Ureter (tissue), 1 donor: ENCODE measurements at regions not wholly inside any gene's neighbourhood (a gene's known extent, or its start where the extent isn't known, plus 50 kb on each side); places are given as distances from the start of the nearest gene placed in this dataset.
"Not testable (repeated sequence)": the region's sequence is repeated elsewhere in the genome, so short reads cannot be mapped to it uniquely, and the experiment has no call there.

Experiments used
- DNase-seq: peaks from one replicate; pipeline ENCODE4 v3.0.0-alpha.2; 2020; ENCODE audit warnings: low spot score
- donor health status: DM: yes; HTN: yes; CAD: no.

DNA sequence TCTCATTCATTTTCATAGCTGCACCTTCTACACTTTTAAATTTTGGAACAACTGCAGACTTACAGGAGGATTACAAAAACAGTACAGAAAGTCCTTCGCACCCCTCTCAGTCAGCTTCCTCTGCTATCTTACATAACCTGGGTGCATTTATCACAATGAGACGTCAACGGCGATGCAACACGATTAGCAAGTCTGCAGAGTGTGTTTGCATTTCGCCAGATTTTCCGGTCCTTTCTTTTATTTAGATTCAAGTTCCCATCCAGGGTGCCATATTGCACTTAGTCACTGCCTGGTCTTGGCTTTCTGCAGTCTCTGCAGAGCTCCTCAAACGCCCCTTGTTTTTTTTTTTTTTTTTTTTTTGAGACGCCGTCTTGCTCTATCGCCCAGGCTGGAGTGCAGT lies 85.9 kb downstream of the ASMT start:
- DNase-seq, result no peak

DNA sequence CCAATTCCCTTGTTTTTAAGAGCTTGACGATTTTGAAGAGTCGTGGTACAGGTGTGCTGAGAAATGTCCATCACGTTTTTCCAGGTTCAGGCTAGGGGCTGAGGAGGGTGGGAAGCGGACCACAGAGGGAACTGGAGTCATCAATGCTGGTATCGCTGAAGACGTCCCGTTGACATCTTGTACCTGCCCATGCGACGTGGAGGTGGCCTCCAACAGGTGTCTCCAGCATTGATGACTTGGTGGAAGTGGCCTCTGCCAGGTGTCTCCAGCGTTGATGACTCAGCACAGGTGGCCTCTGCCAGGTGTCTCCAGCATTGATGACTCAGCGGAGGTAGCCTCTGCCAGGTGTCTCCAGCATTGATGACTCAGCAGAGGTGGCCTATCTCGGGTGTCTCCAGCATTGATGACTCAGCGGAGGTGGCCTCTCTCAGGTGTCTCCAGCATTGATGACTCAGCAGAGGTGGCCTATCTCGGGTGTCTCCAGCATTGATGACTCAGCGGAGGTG lies 86.6 kb downstream of the ASMT start:
- DNase-seq, result not testable (repeated sequence)

DNA sequence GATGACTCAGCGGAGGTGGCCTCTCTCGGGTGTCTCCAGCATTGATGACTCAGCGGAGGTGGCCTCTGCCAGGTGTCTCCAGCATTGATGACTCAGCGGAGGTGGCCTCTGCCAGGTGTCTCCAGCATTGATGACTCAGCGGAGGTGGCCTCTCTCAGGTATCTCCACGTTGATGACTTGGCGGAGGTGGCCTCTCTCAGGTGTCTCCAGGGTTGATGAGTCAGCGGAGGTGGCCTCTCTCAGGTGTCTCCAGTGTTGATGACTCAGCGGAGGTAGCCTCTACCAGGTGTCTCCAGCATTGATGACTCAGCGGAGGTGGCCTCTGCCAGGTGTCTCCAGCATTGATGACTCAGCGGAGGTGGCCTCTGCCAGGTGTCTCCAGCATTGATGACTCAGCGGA lies 87.3 kb downstream of the ASMT start:
- DNase-seq, result not testable (repeated sequence)

DNA sequence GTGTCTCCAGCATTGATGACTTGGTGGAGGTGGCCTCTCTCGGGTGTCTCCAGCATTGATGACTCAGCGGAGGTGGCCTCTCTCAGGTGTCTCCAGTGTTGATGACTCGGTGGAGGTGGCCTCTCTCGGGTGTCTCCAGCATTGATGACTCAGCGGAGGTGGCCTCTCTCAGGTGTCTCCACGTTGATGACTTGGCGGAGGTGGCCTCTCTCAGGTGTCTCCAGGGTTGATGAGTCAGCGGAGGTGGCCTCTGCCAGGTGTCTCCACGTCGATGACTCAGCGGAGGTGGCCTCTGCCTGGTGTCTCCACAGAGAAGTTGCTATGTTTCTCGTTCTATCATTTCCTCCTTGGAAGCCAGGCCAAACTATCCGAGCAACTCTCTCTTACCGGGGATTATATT lies 87.7 kb downstream of the ASMT start:
- DNase-seq, result not testable (repeated sequence)

DNA sequence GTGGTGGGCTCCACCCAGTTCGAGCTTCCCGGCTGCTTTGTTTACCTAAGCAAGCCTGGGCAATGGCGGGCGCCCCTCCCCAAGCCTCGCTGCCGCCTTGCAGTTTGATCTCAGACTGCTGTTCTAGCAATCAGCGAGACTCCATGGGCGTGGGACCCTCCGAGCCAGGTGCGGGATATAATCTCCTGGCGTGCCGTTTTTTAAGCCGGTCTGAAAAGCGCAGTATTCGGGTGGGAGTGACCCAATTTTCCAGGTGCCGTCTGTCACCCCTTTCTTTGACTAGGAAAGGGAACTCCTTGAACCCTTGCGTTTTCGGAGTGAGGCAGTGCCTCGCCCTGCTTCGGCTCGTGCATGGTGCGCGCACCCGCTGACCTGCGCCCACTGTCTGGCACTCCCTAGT lies 94.4 kb downstream of the ASMT start:
- not testable (repeated sequence) for DNase-seq

DNA sequence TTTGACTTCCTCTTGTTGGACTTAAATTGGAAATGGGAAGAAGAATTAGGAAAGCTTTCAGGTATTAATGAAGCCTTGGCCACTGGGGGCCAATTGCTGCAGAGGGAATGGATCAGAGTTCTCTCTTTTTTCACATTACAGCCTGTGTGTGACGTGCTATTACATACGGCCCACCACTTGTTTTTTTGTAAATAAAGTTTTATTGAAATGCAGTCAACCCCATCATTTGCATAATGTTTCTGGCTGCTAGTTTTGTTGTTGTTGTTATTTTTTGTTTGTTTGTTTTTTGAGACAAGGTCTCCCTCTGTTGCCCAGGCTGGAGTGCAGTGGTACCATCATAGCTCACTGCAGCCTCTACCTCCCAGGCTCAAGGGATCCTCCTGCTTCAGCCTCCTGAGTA lies 98.4 kb downstream of the ASMT start:
- no peak for DNase-seq

DNA sequence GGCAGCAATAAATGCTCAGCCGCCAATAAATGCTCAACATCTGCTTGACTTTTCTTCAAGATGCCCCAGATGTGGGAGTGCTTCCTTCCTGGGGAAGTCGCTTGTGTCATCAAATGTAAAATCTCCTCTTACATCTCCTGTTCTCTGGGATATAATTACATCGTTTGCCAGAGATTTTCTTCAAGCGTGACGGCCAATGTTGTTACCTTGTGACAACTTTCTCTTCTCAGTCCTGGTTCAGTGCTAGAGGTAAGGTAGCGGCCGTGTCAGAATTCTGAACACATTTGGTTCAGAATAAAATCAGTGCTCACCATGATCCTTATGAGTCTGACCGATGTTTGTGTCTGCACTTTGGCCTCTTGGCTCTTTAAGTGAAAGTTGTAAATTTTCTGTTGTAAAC lies 102.5 kb downstream of the ASMT start:
- DNase-seq, result no peak

DNA sequence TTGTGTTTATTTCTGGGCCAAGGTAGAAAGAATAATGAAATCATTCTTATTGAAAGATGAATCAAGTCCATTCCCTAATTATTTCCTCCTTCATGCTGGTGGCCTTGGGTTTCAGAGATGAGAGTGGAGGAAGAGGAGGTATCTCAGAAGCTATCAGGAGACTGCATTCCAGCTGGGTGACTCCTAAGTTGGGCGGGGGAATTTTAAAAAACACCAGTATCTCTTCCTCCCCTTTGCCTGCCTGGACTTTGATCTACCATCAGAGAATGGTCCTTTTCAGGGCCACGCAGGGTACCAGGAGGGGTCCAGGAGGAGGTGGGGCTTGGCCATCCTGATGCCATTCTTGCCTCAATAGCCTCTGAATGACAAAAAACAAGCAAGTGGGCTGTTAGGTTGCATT lies 104.4 kb downstream of the ASMT start:
- DNase-seq, result no peak

DNA sequence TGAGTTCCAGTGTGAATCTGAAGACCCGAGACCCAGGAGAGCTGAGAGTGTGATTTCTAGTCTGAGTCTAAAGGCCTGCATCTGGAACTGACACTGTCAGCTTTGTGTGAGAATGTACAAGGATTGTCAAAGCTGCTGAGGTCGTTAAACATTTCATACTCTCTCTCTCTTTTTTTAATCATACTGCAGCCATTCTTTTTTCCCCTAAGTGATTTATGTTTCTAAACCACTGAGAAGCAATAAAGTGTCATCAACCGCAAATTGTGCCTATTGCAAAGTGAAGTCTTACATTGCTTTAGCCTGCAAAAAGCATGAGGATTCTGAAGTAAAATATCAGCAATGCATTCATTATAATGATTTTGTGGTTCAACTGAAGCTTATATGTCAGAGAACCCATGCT lies 106.0 kb downstream of the ASMT start:
- no peak for DNase-seq

DNA sequence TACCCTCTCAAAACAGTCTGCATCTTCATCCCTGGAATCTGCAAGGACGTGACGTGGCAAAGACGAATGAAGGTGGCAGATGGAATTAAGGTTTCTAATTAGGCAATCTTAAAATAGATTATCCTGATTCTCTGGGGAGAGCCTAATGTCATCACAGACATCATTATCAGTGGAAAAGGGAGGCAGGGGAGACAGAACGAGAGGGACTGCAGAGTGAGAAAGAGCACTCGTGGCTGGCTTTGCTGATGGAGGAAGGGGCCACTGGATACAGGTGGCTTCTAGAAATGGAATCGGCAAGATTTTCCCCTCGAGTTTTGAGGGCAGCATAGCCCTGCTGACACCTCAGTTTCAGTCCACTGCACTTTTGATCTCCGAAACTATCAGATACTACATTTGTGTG lies 110.6 kb downstream of the ASMT start:
- DNase-seq, result no peak

DNA sequence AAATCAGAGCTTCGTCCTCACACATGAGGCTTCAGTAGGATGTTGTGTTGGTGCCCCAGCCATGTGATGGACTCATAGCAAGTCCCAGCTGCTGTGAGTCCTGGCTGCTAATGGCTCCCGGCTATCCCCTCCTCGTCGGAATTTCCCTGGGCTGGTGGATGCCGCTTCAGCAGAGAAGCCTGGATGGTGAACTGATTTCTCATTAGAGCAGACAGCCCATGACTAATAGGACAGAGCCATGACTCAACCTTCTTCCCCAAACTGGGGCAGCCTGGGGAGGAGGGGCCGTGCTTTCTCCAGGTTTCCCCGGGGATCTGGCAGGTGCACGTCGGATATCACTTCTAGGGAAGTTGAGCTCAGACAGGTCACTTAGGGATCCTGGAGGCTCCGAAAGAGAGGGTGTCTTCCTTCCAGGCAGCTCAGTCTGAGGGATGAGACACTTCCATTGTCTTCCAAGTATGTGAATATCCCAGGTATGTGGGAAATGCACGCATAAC lies 112.7 kb downstream of the ASMT start:
- DNase-seq, result no peak

DNA sequence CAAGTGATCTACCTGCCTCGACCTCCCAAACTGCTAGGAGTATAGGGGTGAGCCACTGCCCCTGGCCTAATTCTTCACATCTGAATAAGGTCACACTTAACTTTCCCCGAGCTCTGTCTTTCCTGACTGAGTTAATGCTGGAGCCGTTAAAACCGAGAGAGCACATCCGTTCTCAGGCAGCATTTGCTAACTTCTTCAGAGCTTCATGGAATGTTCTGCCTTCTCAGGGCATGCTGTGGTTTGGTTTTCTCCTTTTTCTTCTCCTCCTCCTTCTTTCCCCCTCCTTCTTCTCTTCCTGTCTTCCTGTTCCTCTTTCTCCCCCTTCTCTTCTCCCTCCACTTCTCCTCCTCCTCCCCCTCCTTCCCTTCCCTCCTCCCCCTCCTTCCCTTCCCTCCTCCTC lies 119.9 kb downstream of the ASMT start:
- no peak for DNase-seq

DNA sequence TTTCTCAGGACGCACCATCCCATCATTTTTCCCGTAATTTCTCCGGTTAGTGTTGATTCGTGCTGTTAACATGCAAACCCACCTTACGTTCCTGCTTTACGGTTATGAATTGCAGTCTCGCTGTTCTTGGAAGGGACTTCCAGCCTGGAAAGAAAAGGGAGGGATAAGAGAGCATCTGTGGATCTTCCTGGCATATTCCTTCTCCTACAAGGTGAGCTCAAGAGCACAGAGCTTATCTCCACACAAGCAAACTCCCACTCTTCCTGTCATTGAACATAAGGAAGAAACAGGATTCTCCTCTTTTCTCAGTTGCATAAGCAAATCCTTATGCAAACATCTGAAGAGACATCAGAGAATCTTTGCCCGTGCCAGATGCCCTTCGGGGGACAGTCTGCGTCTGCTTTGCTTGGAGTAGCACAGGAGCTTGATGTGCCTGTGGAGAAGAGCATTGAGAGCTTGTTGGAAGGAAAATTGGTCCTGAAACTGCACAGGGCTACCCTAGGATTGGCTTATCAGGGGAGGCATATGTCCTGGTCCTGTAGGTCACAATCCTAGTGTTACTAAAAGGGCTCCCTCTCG lies 127.0 kb downstream of the ASMT start:
- no peak for DNase-seq

DNA sequence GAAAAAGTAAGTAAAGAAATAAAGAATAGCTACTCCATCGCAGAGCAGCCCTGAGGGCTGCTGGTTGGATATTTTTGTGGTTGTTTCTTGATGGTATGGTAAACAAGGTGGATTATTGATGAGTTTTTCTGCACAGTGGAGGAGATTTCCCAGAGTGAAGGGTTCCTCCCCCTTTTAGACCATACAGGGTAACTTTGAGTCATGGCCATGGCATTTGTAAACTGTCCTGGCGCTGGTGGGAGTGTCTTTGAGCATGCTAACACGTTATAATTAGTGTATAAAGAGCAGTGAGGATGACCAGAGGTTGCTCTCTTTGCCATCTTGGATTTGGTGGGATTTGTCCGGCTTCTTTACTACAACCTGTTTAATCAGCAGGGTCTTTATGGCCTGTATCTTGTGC lies 128.2 kb downstream of the ASMT start:
- no peak for DNase-seq

DNA sequence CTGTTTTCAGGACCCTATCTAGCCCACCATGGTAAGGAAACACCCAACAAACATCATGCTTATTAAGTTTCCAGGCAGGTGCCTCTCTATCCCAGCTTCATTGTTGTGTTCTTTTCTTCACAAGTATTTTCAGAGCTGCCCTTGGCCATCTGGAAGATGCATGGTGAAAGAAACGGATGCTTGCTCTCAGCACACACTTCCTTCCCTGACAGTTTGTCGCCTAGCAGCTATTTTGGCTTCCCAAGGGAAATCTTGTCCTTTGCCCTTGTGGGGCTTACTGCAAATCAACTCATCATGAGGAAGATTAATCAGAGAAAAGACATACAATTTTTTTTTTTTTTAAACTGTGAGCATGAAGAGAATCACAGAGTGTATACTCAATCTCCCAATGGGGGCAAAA lies 128.8 kb downstream of the ASMT start:
- DNase-seq, result no peak

DNA sequence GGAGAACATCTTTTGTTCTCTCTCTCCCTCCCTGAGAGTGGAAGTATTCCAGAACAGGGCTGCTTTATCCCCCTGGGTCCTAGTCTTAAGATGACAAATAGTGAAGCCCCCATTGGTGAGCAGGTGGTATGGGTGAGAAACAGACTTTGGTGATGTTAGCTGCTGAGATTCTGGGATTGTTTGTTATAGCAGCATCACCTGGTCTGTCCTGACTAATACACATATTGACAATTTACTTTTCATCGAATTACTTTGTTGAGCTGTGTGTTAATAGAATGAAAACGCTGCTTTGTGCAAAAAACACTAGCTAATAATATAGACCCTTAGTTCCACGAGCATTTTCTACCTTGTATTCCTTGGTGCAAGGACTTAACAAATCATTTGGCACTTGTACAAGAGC lies 133.5 kb downstream of the ASMT start:
- no peak for DNase-seq

DNA sequence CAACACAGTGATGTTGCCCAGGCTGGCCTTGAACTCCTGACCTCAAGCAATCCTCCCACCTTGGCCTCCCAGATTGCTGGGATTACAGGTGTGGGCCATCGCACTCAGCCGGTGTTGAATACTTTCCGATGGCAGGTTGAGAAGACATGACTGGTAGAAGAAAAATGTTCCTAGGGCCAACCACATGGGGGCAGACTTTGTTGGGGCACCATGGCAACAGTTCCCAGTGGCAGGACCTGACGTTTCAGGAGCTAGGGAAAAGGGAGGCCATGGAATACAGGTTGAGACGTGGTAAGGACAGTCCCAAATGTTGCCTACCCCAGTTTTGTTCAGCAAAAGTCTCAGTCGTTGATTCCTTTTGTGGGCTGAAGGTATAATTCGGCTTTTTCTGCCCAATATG lies 134.6 kb downstream of the ASMT start:
- no peak for DNase-seq

DNA sequence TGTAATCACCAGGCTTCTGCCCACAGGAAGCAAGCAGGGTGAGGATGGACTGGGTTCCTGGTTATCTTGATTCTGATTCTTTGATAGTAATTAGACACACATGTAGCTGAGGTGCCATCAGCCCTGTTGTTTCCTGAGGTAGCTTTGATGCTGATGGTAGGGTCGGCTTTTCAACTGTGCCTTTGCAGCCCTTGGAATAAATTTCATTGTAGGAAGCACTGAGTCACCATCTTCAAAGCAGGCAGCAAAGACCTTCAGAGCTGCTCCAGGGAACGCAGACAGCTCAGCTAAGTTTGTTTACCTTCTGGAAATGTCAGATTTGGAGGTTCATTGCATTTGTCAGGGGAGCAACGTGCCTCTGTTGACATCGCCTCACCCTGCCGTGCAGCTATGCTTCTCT lies 135.4 kb downstream of the ASMT start:
- no peak for DNase-seq

DNA sequence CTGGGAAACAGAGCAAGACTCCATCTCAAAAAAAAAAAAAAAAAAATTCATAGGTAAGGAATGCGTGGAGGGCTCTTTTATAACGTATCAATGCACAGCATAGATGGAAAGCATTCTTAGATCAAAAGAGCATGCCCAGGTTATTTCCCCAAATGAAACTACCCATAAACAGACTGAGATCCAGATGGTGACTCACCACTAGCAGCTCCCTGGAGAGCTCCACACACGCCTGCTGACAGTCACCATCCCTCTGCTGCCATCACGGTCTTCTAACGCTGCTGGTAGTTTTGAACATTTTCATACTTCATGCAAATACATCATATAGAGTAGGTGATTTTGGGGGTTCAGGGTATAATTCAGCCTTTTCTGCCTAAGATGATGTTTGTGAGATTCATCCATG lies 136.9 kb downstream of the ASMT start:
- no peak for DNase-seq

DNA sequence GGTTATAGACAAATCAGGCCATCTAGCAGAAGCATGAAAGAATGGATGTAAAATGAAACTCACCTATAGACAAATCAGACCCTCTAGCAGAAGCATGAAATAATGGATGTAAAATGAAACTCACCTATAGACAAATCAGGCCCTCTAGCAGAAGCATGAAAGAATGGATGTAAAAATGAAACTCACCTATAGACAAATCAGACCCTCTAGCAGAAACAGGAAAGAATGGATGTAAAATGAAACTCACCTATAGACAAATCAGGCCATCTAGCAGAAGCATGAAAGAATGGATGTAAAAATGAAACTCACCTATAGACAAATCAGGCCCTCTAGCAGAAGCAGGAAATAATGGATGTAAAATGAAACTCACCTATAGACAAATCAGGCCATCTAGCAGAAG lies 137.9 kb downstream of the ASMT start:
- not testable (repeated sequence) for DNase-seq

DNA sequence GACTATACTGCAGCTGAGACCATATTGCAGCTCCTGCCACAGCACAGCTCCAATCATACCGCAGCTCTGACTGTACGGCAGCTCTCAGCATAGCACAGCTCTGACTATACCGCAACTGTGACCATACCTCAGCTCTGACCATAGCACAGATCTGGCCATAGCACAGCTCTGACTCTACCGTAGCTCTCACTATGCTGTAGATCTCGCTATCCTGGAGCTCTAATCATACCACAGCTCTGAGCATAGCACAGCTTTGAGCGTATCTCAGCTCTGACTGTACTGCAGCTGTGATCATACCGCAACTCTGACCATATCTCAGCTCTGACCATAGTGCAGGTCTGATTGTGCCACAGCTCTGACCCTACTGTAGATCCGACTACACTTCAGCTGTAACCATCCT lies 139.2 kb downstream of the ASMT start:
- no peak for DNase-seq

DNA sequence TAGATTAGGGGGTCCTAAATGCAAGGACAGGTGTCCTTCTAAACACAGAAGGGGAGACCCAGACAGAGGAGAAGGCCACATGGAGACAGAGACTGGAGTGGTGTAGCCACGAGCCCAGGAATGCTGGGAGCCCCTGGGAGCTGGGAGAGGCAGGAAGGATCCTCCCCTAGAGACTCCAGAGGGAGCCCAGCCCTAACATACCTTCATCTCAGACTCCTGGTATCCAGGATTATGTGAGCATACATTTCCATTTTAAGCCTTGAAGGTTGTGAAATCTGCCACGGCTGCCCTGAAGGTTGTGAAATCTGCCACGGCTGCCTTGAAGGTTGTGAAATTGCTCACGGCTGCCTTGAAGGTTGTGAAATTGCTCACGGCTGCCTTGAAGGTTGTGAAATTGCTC lies 148.4 kb downstream of the ASMT start:
- DNase-seq, result no peak

DNA sequence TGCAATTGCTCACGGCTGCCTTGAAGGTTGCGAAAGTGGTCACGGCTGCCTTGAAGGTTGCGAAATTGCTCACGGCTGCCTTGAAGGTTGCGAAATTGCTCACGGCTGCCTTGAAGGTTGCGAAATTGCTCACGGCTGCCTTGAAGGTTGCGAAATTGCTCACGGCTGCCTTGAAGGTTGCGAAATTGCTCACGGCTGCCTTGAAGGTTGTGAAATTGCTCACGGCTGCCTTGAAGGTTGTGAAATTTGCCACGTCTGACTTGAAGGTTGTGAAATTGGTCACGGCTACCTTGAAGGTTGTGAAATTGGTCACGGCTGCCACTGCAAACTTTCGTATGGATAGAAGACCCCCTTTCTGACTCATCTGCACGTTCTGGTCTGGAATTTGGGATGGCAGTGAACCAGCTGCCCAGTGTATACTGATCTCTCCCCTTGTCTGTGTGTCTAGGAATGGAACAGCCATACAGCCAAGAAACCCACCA lies 150.1 kb downstream of the ASMT start:
- not testable (repeated sequence) for DNase-seq

DNA sequence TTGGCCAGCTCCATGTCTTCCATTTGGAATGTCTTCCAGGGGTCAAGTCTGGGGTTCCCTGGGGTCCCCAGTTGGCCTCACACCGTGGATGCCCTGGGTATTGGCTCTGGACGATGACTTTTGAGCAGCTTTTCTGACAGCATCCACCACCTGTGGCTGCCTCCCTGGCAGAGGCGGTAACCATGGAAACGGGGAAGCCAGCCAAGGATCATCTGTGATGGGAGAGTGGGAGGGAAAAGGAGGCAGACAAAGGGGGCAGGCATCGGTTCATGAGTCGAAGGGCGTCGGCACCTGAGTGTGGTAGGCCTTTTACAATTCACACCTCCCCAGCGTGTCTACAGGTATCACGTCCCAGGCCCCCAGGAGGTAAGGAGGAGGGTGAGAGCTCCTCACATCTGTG lies 152.2 kb downstream of the ASMT start:
- DNase-seq, result no peak
